Central memory CD8-positive, alpha-beta T cell (primary cell): ENCODE measurements at regions not wholly inside any gene's neighbourhood (a gene's known extent, or its start where the extent isn't known, plus 50 kb on each side); places are given as distances from the start of the nearest gene placed in this dataset.
"Not testable (repeated sequence)": the region's sequence is repeated elsewhere in the genome, so short reads cannot be mapped to it uniquely, and the experiment has no call there.

Source experiments
- ATAC-seq: fragments of 150-1000 bp; cut with Tn5 transposase; replicated peaks from 2 replicates; pipeline ENCODE4 v1.10.0; 2022; ENCODE audit warnings: mild to moderate bottlenecking, moderate FRiP score, moderate number of reproducible peaks; ENCODE audit not compliant: poor library complexity, severe bottlenecking; ENCODE audit errors: extremely low read depth
- DNase-seq, 2 donors: peaks; one replicate each; pipeline ENCODE4 v3.0.0; 2021; ENCODE audit warnings: low spot score in 2 of 2
- H3K27ac Mint-ChIP-seq: one replicate; pipeline ENCODE4 v1.8.0; 2022; ENCODE audit warnings: low read depth, mild to moderate bottlenecking, moderate library complexity, mixed read lengths
- H3K27me3 Mint-ChIP-seq: one replicate; pipeline ENCODE4 v1.8.0; 2022; ENCODE audit warnings: mixed read lengths
- H3K36me3 Mint-ChIP-seq: one replicate; pipeline ENCODE4 v1.8.0; 2022; ENCODE audit warnings: mild to moderate bottlenecking, moderate library complexity, mixed read lengths; ENCODE audit not compliant: insufficient read depth
- H3K4me1 Mint-ChIP-seq: one replicate; pipeline ENCODE4 v1.8.0; 2022; ENCODE audit warnings: mixed read lengths
- H3K4me3 Mint-ChIP-seq: one replicate; pipeline ENCODE4 v1.8.0; 2022; ENCODE audit warnings: mild to moderate bottlenecking, moderate library complexity, mixed read lengths
- H3K9me3 Mint-ChIP-seq: one replicate; pipeline ENCODE4 v1.8.0; 2022; ENCODE audit warnings: mixed read lengths

- Mint-ChIP-seq H3K36me3 (no peaks in the 10 kb centered on the region), H3K27ac (no peak overlapping the region), H3K9me3 (no peaks in the 10 kb centered on the region), H3K27me3 (peaks cover 47% of the 10 kb centered on the region), H3K4me3 (no peak overlapping the region), H3K4me1 (no peaks in the 10 kb centered on the region)
- ATAC-seq, result no peak
- no peak for DNase-seq
These were observed 98.3 kb upstream of the SFRP2 start for GRCh38 chr4:153887217-153887616.

- Mint-ChIP-seq H3K9me3 (peaks cover 8% of the 10 kb centered on the region), H3K36me3 (no peaks in the 10 kb centered on the region), H3K27me3 (peaks cover 27% of the 10 kb centered on the region), H3K27ac (no peak overlapping the region), H3K4me1 (no peaks in the 10 kb centered on the region), H3K4me3 (no peak overlapping the region)
- ATAC-seq (no peak), DNase-seq (no peak)
These were observed 95.4 kb upstream of the SFRP2 start for GRCh38 chr4:153884325-153884724.

- no peaks in the 10 kb centered on the region for H3K36me3 Mint-ChIP-seq
- no peak for DNase-seq
- no peak overlapping the region for H3K27ac Mint-ChIP-seq
- peaks cover 16% of the 10 kb centered on the region for H3K27me3 Mint-ChIP-seq
- H3K9me3 Mint-ChIP-seq, result peaks cover 8% of the 10 kb centered on the region
- no peak overlapping the region for H3K4me3 Mint-ChIP-seq
- ATAC-seq, result no peak
- no peaks in the 10 kb centered on the region for H3K4me1 Mint-ChIP-seq
These were observed 92.1 kb upstream of the SFRP2 start for GRCh38 chr4:153880983-153881382.

GRCh38 chr4:153877898-153878297 lies 89.0 kb upstream of the SFRP2 start:
- Mint-ChIP-seq H3K4me1 (no peaks in the 10 kb centered on the region), H3K4me3 (no peak overlapping the region), H3K9me3 (peaks cover 8% of the 10 kb centered on the region), H3K27me3 (peaks cover 16% of the 10 kb centered on the region), H3K36me3 (no peaks in the 10 kb centered on the region), H3K27ac (no peak overlapping the region)
- DNase-seq (no peak), ATAC-seq (no peak)

- Mint-ChIP-seq H3K9me3 (peaks cover 2% of the 10 kb centered on the region), H3K27ac (no peak overlapping the region), H3K36me3 (no peaks in the 10 kb centered on the region), H3K4me1 (no peaks in the 10 kb centered on the region), H3K4me3 (no peak overlapping the region), H3K27me3 (peaks cover 29% of the 10 kb centered on the region)
- ATAC-seq (no peak), DNase-seq (no peak)
These were observed 84.9 kb upstream of the SFRP2 start for GRCh38 chr4:153873741-153874140.

- Mint-ChIP-seq H3K9me3 (peaks cover 41% of the 10 kb centered on the region), H3K27me3 (peaks cover 44% of the 10 kb centered on the region)
- not testable (repeated sequence) for DNase-seq, H3K36me3 Mint-ChIP-seq, H3K4me1 Mint-ChIP-seq, H3K27ac Mint-ChIP-seq, H3K4me3 Mint-ChIP-seq, ATAC-seq
These were observed 77.9 kb upstream of the SFRP2 start for GRCh38 chr4:153866766-153867165.

- H3K27ac Mint-ChIP-seq, result no peak overlapping the region
- ATAC-seq, result no peak
- peaks cover 2% of the 10 kb centered on the region for H3K36me3 Mint-ChIP-seq
- peaks cover 12% of the 10 kb centered on the region for H3K9me3 Mint-ChIP-seq
- no peak for DNase-seq
- no peaks in the 10 kb centered on the region for H3K4me1 Mint-ChIP-seq
- no peak overlapping the region for H3K4me3 Mint-ChIP-seq
- peaks cover 81% of the 10 kb centered on the region for H3K27me3 Mint-ChIP-seq
These were observed 63.6 kb upstream of the SFRP2 start for GRCh38 chr4:153852501-153852900.

GRCh38 chr4:153850533-153851280 lies 61.8 kb upstream of the SFRP2 start:
- Mint-ChIP-seq H3K27me3 (peaks cover 76% of the 10 kb centered on the region), H3K4me3 (no peak overlapping the region), H3K4me1 (no peaks in the 10 kb centered on the region), H3K36me3 (no peaks in the 10 kb centered on the region), H3K9me3 (no peaks in the 10 kb centered on the region), H3K27ac (no peak overlapping the region)
- DNase-seq, result no peak
- no peak for ATAC-seq

- peaks cover 26% of the 10 kb centered on the region for H3K27me3 Mint-ChIP-seq
- ATAC-seq, result no peak
- H3K4me1 Mint-ChIP-seq, result no peaks in the 10 kb centered on the region
- no peak overlapping the region for H3K27ac Mint-ChIP-seq
- H3K9me3 Mint-ChIP-seq, result no peaks in the 10 kb centered on the region
- H3K4me3 Mint-ChIP-seq, result no peak overlapping the region
- H3K36me3 Mint-ChIP-seq, result no peaks in the 10 kb centered on the region
- DNase-seq, result no peak
These were observed 55.3 kb upstream of the SFRP2 start for GRCh38 chr4:153844144-153844543.
